IPS-NIHi11 (cell line): ENCODE measurements at regions not wholly inside any gene's neighbourhood (a gene's known extent, or its start where the extent isn't known, plus 50 kb on each side); places are given as distances from the start of the nearest gene placed in this dataset.
"Not testable (repeated sequence)": the region's sequence is repeated elsewhere in the genome, so short reads cannot be mapped to it uniquely, and the experiment has no call there.

Source experiments
- DNase-seq: peaks from one replicate; pipeline ENCODE4 v3.0.0; 2012; ENCODE audit warnings: mixed read lengths, low spot score

DNA sequence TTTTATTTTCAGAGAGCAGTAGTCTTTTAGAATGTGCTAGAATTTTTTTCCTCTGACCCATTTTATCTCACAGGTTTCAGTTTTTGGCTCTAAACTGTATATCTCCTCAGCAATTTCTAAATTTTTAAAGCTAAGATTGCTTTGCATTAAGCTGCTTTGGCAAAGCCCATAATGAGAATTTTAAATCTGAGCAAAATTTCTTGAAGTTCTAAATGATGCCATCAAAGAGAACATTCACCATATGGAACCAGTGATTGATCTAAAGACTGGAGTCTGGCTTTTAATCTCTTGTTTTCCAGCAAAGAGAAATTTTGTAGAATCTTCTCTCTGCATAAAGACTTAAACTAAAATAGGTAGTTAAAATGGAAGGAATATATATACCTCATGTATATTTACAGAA is 313.6 kb downstream of the TBC1D32 start:
- DNase-seq, result no peak

DNA sequence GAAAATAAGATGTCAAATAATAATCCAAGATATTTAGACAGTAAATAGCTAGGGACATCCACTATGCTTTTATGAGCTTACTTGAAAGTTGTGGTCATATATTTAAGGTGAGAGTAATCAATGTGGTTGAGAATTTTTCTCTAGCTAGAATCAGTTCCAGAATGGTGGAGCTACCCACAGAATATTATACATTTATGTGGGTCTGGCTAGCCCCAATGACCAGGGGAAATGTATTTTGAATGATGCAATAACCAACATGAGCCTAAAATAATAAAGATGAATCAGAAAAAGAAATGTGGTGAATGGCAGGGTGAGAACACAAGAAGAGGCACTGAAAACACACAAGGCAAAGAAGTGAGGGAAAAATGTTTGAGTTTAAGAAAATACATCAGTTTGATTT is 325.7 kb downstream of the TBC1D32 start:
- DNase-seq, result no peak

GRCh38 chr6:121006024-121006423 is 328.3 kb downstream of the TBC1D32 start:
- no peak for DNase-seq

- no peak for DNase-seq
Observed at GRCh38 chr6:121000381-121000780, 333.9 kb downstream of the TBC1D32 start.

DNA sequence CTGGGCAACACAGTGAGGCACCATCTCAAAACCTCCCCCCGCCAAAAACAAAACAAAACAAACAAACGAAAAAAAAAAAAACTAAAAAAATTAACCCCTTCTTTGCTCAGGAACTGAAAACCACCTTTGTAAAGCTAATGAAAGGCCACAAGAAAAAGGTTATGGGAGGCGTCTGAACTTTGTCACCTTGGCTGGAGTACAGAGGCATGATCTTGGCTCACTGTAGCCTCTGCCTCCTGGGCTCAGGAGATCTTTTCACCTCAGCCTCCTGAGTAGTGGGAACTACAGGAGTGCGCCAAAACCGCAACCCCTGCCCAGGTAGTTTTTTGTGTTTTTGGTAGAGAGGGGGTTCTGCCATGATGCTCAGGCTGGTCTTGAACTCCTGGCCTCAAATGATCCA is 337.9 kb downstream of the TBC1D32 start:
- no peak for DNase-seq

- no peak for DNase-seq
Observed at GRCh38 chr6:120994573-120994967, 339.7 kb downstream of the TBC1D32 start.

GRCh38 chr6:120993929-120994572 is 340.2 kb downstream of the TBC1D32 start:
- DNase-seq, result no peak

- DNase-seq, result no peak
Observed at GRCh38 chr6:120992257-120992656, 342.0 kb downstream of the TBC1D32 start.

DNA sequence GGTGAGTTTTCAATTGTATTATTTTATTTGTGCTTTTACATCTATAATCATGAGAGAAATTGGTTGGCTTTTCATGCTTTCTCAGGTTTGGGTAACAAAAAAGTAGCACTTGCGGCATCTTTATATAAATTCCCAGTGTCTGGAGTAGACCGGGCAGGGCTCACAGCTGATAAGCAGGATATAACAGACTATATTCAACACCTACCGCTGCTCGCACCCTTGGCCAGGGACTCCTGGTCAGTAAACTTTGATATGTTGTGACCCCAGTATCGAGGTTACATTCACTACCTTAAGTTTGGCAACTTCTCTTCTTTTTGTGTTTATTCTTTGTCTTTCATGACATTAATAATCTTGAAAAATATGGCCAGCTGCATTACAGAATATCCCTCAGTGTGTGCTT is 343.4 kb downstream of the TBC1D32 start:
- DNase-seq, result no peak

DNA sequence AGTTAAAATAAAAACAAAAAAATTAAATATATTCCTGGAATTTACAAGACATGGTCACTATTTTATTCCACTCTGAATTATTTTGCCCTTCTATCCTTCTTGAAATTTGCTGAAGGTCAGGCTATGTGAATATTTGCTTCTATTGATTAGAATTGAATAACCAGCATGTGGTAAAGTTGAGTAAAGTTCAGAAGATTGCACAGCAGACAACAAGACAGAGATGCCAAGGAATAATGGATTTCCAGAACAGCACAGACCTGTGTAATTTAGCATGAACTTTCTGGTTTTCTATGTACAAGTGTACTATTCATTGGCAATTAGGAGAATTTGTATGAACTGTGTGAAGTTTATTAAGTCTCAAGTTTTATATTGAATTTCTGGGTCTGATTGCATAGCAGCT is 352.4 kb downstream of the TBC1D32 start:
- no peak for DNase-seq

DNA sequence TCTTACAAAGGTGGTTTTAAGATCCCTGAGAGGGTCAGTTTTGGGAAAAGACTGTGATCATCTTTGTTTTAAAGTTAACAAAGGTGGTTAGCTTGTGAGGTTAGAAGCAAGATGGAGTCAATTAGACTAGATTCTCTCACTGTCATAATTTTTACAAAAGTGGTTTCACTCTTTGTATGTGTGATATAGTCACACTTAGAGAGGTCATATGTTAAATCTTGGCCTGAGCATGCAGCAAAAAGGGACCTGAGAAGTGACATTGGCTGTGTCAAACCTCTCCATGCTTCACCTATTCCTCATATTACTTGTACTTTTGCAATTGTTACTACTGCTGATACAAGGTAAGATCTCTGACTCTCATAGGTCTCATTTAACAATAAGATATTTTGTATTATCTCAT is 368.0 kb downstream of the TBC1D32 start:
- no peak for DNase-seq

- DNase-seq, result no peak
Observed at GRCh38 chr6:120965814-120966213, 368.5 kb downstream of the TBC1D32 start.

DNA sequence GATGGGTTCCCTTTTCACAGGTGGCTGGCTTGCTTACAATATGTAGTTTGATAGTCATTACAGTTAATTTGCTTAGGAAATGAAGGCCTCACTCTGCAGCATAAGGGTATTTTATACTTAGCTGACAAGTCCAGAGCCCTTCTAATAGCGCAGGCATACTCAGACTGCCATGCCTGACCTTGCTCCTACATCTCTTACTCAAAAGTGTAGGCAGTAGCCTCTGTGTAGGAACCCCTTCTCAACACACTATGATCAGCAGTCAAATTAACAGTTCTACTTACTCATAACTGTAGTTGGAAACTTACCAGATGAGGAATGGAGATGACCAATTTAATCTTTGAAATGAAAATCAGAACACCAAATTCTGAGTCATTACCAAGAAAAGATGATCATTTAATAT is 373.5 kb downstream of the TBC1D32 start:
- DNase-seq, result no peak

- no peak for DNase-seq
Observed at GRCh38 chr6:120954111-120954510, 380.2 kb downstream of the TBC1D32 start.

GRCh38 chr6:120951258-120951657 is 383.0 kb downstream of the TBC1D32 start:
- no peak for DNase-seq

- no peak for DNase-seq
Observed at GRCh38 chr6:120947111-120947510, 387.2 kb downstream of the TBC1D32 start.

DNA sequence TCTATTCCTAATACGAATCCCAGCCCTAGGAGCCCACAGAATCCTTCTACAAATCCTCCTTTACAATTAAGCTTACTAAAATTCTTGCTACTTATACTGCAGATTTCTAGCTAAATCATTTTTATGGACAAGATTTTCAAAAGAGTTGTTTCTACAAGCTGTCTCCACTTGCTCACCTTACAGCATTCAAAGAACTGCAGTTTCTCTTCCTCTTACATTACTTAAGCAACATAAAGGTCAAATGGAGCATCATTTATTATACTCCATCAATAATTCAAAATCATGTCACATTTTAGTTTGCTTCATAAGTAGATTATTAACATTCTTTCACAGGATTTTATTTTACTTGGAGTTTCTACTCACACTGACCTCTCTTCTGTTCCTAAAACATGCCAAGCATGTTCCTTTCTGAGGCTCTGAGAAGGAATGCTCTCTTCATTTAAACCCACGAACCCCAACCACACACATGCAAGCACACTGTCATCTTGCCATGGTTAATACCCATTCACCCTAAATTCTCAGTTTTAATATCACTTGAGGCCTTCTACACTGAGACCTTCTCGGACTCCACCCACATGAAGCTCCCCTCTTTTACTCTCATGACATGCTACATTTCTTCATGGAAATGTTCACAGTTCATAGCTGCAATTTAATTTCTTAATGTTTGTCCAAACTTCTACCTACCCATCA is 388.2 kb downstream of the TBC1D32 start:
- DNase-seq, result no peak

DNA sequence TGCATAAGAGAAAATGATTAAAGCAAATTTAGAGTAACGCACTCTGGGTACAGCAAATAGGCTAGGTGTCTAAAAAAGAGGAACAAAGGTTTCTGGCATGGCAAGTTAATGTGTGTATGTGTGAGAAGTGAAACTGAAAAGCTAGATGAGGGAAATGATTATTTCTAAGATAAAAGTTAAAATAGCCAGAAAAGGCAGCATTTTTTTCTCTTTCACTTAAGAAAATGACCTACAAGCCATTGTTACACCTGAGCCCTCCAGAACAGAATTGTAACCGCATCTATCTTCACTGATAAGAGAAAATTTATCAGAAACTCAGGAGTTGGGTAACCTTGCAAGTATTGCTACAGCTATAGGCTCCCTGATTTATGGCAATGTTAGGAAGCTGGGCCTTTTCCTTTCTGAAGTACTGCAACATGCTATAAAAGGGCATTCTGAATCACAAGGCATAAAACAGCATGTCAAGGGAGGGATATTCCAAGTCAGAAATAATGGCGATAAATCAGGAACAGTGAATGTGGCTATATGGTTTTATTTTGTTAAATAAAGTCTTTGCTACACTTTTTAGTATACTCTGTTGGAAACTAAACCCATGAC is 395.3 kb downstream of the TBC1D32 start:
- DNase-seq, result no peak

- no peak for DNase-seq
Observed at GRCh38 chr6:120938164-120938875, 396.0 kb downstream of the TBC1D32 start.

GRCh38 chr6:120935908-120936307 is 398.4 kb downstream of the TBC1D32 start:
- DNase-seq, result no peak

- DNase-seq, result no peak
Observed at GRCh38 chr6:120935016-120935415, 399.3 kb downstream of the TBC1D32 start.

GRCh38 chr6:120931520-120932180 is 402.6 kb downstream of the TBC1D32 start:
- DNase-seq, result not testable (repeated sequence)
